A673 (cell line): ENCODE measurements at regions not wholly inside any gene's neighbourhood (a gene's known extent, or its start where the extent isn't known, plus 50 kb on each side); places are given as distances from the start of the nearest gene placed in this dataset.

Experiments
- CTCF ChIP-seq: fragments of 300-800, 200-600 bp; sonication (generic); conservative IDR thresholded peaks from 2 replicates; pipeline ENCODE4 v1.5.1; 2017; ENCODE audit warnings: low read depth, mild to moderate bottlenecking, antibody characterized with exemption, low read length, moderate library complexity, mixed read lengths
- EZH2 ChIP-seq: fragments of 200-600 bp; sonication (generic); IDR thresholded peaks from 2 replicates; pipeline ENCODE4 v1.6.1; 2017; ENCODE audit warnings: borderline replicate concordance, low read depth, mild to moderate bottlenecking, mixed read lengths, antibody characterized with exemption, low read length; ENCODE audit not compliant: poor library complexity, severe bottlenecking

- TF ChIP-seq CTCF: no peak
- no peak for TF ChIP-seq EZH2
These were observed 252.4 kb downstream of the GXYLT1 start for GRCh38 chr12:41892302-41892701.
